GM23338 (cell line): ENCODE measurements at regions not wholly inside any gene's neighbourhood (a gene's known extent, or its start where the extent isn't known, plus 50 kb on each side); places are given as distances from the start of the nearest gene placed in this dataset.
A peak's percentile ranks its signal among the peaks of the same experiment; 100 is the strongest.

ENCODE experiments used
- ATAC-seq: fragments of 200-7000 bp; cut with Tn5 transposase; 3 replicates; pipeline ENCODE4 v1.9.1; 2020
- DNase-seq: peaks from one replicate; pipeline ENCODE4 v3.0.0-alpha.2; 2015; ENCODE audit warnings: low spot score
- H2AFZ ChIP-seq: fragments of 200-600 bp; sonication (generic); 2 replicates; pipeline ENCODE4 v1.8.0; 2016; ENCODE audit warnings: antibody characterized with exemption, mild to moderate bottlenecking, moderate library complexity
- H3F3A ChIP-seq: fragments of 200-600 bp; sonication (generic); replicated peaks from 2 replicates; pipeline ENCODE4 v1.8.0; 2017; ENCODE audit warnings: antibody characterized with exemption, mixed run types, low read depth
- H3K27ac ChIP-seq: fragments of 200-600 bp; sonication (generic); 2 replicates; pipeline ENCODE4 v1.6.1; 2016; ENCODE audit warnings: low read depth
- H3K27me3 ChIP-seq: fragments of 200-600 bp; sonication (generic); 2 replicates; pipeline ENCODE4 v1.8.0; 2016; ENCODE audit warnings: mild to moderate bottlenecking, mixed run types, moderate library complexity; ENCODE audit not compliant: insufficient read depth
- H3K36me3 ChIP-seq: fragments of 200-600 bp; sonication (generic); 2 replicates; pipeline ENCODE4 v1.8.0; 2016; ENCODE audit warnings: mild to moderate bottlenecking; ENCODE audit not compliant: insufficient read depth
- H3K4me1 ChIP-seq: fragments of 200-600 bp; sonication (generic); 2 replicates; pipeline ENCODE4 v1.8.0; 2016; ENCODE audit warnings: mild to moderate bottlenecking, moderate library complexity; ENCODE audit not compliant: insufficient read depth
- H3K4me2 ChIP-seq: fragments of 200-600 bp; sonication (generic); 2 replicates; pipeline ENCODE4 v1.7.1; 2017; ENCODE audit warnings: mixed run types
- H3K4me3 ChIP-seq: fragments of 200-600 bp; sonication (generic); 2 replicates; pipeline ENCODE4 v1.6.1; 2016; ENCODE audit warnings: mixed run types
- H3K79me2 ChIP-seq: fragments of 200-600 bp; sonication (generic); replicated peaks from 2 replicates; pipeline ENCODE4 v1.8.0; 2017; ENCODE audit warnings: mild to moderate bottlenecking; ENCODE audit not compliant: insufficient read depth
- H3K9me2 ChIP-seq: fragments of 200-600 bp; sonication (generic); 2 replicates; pipeline ENCODE4 v1.8.0; 2017; ENCODE audit not compliant: insufficient read depth
- H4K20me1 ChIP-seq: fragments of 200-600 bp; sonication (generic); replicated peaks from 2 replicates; pipeline ENCODE4 v1.8.0; 2017; ENCODE audit warnings: mild to moderate bottlenecking; ENCODE audit not compliant: insufficient read depth
- H3K27ac Mint-ChIP-seq: 2 replicates; pipeline ENCODE4 v1.8.0; 2020; ENCODE audit warnings: inconsistent platforms, mild to moderate bottlenecking, moderate library complexity, mixed read lengths
- H3K27me3 Mint-ChIP-seq: 3 replicates; pipeline ENCODE4 v1.8.0; 2022; ENCODE audit warnings: low read depth, mild to moderate bottlenecking, moderate library complexity, mixed read lengths, inconsistent platforms; ENCODE audit not compliant: insufficient read depth, poor library complexity
- H3K36me3 Mint-ChIP-seq: 3 replicates; pipeline ENCODE4 v1.8.0; 2021; ENCODE audit warnings: low read depth, mild to moderate bottlenecking, inconsistent platforms, moderate library complexity, mixed read lengths
- H3K4me1 Mint-ChIP-seq: 3 replicates; pipeline ENCODE4 v1.8.0; 2020; ENCODE audit warnings: mild to moderate bottlenecking, inconsistent platforms, mixed read lengths
- H3K4me3 Mint-ChIP-seq: 3 replicates; pipeline ENCODE4 v1.8.0; 2021; ENCODE audit warnings: moderate library complexity, mild to moderate bottlenecking, inconsistent platforms, mixed read lengths
- H3K9me3 Mint-ChIP-seq: 3 replicates; pipeline ENCODE4 v1.8.0; 2020; ENCODE audit warnings: moderate library complexity, mild to moderate bottlenecking, inconsistent platforms, mixed read lengths
- CREB1 ChIP-seq: fragments of 250-450 bp; sonication (Bioruptor Pico); IDR thresholded peaks from 2 replicates; pipeline ENCODE4 v1.5.0; 2020; ENCODE audit warnings: low read depth, mild to moderate bottlenecking, moderate library complexity
- EZH2phosphoT487 ChIP-seq: fragments of 200-600 bp; sonication (generic); IDR thresholded peaks from one replicate; pipeline ENCODE4 v1.8.1; 2018; ENCODE audit warnings: antibody characterized with exemption; ENCODE audit not compliant: unreplicated experiment
- JUNB ChIP-seq: IDR thresholded peaks from one replicate; pipeline ENCODE4 v1.6.1; 2016; ENCODE audit warnings: antibody characterized with exemption; ENCODE audit not compliant: unreplicated experiment
- NANOG ChIP-seq: IDR thresholded peaks from 2 replicates; pipeline ENCODE4 v1.6.1; 2016; ENCODE audit warnings: antibody characterized with exemption, borderline replicate concordance
- ZNF331 ChIP-seq: fragments of 250-450 bp; sonication (Bioruptor Pico); IDR thresholded peaks from 2 replicates; pipeline ENCODE4 v1.5.0; 2020; ENCODE audit warnings: low read depth, mild to moderate bottlenecking, moderate library complexity
- TF ChIP-seq, protein P1 (sequence below): fragments of 250-450 bp; sonication (Bioruptor Pico); IDR thresholded peaks from 2 replicates; pipeline ENCODE4 v1.5.0; 2020; ENCODE audit warnings: mild to moderate bottlenecking, moderate library complexity
- TF ChIP-seq, protein P2 (sequence below): IDR thresholded peaks from one replicate; pipeline ENCODE4 v1.6.1; 2018; ENCODE audit warnings: antibody characterized with exemption; ENCODE audit not compliant: unreplicated experiment

DNA sequence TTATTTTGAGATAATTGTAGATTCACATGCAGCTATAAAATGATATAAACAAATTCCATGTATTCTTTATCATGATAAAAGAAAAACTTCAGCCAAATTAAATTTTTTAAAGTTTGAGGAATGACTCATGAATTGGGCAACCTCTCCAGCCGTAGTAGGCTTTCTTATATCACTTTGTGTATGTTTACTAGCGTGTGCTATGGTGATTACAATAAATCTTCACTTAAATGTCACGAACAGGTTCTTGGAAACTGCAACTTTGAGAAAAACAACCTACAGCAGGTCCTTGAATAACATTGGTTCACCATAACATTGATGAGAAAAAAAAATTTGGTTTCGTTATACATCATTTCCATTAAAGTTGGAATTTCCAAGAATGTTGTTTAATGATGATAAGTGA lies 730.9 kb upstream of the TYRP1 start (continued):
- TF ChIP-seq, protein P1, sequence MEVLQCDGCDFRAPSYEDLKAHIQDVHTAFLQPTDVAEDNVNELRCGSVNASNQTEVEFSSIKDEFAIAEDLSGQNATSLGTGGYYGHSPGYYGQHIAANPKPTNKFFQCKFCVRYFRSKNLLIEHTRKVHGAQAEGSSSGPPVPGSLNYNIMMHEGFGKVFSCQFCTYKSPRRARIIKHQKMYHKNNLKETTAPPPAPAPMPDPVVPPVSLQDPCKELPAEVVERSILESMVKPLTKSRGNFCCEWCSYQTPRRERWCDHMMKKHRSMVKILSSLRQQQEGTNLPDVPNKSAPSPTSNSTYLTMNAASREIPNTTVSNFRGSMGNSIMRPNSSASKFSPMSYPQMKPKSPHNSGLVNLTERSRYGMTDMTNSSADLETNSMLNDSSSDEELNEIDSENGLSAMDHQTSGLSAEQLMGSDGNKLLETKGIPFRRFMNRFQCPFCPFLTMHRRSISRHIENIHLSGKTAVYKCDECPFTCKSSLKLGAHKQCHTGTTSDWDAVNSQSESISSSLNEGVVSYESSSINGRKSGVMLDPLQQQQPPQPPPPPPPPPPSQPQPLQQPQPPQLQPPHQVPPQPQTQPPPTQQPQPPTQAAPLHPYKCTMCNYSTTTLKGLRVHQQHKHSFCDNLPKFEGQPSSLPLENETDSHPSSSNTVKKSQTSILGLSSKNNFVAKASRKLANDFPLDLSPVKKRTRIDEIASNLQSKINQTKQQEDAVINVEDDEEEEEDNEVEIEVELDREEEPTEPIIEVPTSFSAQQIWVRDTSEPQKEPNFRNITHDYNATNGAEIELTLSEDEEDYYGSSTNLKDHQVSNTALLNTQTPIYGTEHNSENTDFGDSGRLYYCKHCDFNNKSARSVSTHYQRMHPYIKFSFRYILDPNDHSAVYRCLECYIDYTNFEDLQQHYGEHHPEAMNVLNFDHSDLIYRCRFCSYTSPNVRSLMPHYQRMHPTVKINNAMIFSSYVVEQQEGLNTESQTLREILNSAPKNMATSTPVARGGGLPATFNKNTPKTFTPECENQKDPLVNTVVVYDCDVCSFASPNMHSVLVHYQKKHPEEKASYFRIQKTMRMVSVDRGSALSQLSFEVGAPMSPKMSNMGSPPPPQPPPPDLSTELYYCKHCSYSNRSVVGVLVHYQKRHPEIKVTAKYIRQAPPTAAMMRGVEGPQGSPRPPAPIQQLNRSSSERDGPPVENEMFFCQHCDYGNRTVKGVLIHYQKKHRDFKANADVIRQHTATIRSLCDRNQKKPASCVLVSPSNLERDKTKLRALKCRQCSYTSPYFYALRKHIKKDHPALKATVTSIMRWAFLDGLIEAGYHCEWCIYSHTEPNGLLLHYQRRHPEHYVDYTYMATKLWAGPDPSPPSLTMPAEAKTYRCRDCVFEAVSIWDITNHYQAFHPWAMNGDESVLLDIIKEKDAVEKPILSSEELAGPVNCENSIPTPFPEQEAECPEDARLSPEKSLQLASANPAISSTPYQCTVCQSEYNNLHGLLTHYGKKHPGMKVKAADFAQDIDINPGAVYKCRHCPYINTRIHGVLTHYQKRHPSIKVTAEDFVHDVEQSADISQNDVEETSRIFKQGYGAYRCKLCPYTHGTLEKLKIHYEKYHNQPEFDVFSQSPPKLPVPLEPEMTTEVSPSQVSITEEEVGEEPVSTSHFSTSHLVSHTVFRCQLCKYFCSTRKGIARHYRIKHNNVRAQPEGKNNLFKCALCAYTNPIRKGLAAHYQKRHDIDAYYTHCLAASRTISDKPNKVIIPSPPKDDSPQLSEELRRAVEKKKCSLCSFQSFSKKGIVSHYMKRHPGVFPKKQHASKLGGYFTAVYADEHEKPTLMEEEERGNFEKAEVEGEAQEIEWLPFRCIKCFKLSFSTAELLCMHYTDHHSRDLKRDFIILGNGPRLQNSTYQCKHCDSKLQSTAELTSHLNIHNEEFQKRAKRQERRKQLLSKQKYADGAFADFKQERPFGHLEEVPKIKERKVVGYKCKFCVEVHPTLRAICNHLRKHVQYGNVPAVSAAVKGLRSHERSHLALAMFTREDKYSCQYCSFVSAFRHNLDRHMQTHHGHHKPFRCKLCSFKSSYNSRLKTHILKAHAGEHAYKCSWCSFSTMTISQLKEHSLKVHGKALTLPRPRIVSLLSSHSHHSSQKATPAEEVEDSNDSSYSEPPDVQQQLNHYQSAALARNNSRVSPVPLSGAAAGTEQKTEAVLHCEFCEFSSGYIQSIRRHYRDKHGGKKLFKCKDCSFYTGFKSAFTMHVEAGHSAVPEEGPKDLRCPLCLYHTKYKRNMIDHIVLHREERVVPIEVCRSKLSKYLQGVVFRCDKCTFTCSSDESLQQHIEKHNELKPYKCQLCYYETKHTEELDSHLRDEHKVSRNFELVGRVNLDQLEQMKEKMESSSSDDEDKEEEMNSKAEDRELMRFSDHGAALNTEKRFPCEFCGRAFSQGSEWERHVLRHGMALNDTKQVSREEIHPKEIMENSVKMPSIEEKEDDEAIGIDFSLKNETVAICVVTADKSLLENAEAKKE (CRISPR knock-in tag): no peak
- no peak for TF ChIP-seq ZNF331

DNA sequence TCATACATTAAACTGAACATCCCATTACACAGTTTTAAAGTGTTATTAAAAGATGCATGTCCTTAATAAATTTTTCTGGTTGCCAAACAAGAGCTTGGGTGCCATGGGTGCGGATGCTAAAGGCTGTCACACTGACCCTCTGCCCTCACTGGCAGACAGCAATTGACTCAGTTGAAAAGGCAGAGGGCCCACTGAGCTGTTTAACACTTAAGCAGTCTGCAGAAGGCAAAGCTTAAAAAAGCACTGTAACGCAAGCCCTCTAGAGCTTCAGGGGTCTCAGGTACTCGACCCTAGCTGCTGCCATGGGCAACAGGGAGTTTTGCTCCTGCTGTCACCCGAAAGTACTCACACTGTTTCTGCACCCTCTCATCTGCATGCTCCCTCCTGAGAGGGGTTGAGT lies 726.4 kb upstream of the TYRP1 start:
- Histone ChIP-seq H3K79me2 (no peaks in the 10 kb centered on the region), H3K36me3 (no peaks in the 10 kb centered on the region), H3F3A (no peaks in the 10 kb centered on the region), H2AFZ (peak overlapping the region; percentile 32; the same call in 1 of the 2 replicates), H3K4me2 (no peak overlapping the region), H3K27me3 (no peaks in the 10 kb centered on the region), H4K20me1 (no peaks in the 10 kb centered on the region), H3K4me1 (no peaks in the 10 kb centered on the region), H3K27ac (no peak overlapping the region), H3K9me2 (no peaks in the 10 kb centered on the region), H3K4me3 (no peak overlapping the region)
- Mint-ChIP-seq H3K27me3 (no peaks in the 10 kb centered on the region), H3K4me1 (no peaks in the 10 kb centered on the region; the same call in 2 of the 3 replicates), H3K36me3 (no peaks in the 10 kb centered on the region), H3K9me3 (no peaks in the 10 kb centered on the region), H3K27ac (no peak overlapping the region), H3K4me3 (no peak overlapping the region)
- ATAC-seq: peak; percentile 56
- DNase-seq: peak; percentile 2
- no peak for TF ChIP-seq NANOG
- TF ChIP-seq EZH2phosphoT487: no peak
- TF ChIP-seq, protein P1 (CRISPR knock-in tag): no peak
- no peak for TF ChIP-seq JUNB
- TF ChIP-seq, protein P2, sequence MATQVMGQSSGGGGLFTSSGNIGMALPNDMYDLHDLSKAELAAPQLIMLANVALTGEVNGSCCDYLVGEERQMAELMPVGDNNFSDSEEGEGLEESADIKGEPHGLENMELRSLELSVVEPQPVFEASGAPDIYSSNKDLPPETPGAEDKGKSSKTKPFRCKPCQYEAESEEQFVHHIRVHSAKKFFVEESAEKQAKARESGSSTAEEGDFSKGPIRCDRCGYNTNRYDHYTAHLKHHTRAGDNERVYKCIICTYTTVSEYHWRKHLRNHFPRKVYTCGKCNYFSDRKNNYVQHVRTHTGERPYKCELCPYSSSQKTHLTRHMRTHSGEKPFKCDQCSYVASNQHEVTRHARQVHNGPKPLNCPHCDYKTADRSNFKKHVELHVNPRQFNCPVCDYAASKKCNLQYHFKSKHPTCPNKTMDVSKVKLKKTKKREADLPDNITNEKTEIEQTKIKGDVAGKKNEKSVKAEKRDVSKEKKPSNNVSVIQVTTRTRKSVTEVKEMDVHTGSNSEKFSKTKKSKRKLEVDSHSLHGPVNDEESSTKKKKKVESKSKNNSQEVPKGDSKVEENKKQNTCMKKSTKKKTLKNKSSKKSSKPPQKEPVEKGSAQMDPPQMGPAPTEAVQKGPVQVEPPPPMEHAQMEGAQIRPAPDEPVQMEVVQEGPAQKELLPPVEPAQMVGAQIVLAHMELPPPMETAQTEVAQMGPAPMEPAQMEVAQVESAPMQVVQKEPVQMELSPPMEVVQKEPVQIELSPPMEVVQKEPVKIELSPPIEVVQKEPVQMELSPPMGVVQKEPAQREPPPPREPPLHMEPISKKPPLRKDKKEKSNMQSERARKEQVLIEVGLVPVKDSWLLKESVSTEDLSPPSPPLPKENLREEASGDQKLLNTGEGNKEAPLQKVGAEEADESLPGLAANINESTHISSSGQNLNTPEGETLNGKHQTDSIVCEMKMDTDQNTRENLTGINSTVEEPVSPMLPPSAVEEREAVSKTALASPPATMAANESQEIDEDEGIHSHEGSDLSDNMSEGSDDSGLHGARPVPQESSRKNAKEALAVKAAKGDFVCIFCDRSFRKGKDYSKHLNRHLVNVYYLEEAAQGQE: no peak
- no peak for TF ChIP-seq CREB1 (CRISPR knock-in tag)
